Stimulated activated CD4-positive, alpha-beta T cell treated with anti-CD3 and anti-CD28 coated beads, Interleukin-2, amount 100 ng/mL, for 4 hours (primary cell): ENCODE measurements at regions not wholly inside any gene's neighbourhood (a gene's known extent, or its start where the extent isn't known, plus 50 kb on each side); places are given as distances from the start of the nearest gene placed in this dataset.
"Not testable (repeated sequence)": the region's sequence is repeated elsewhere in the genome, so short reads cannot be mapped to it uniquely, and the experiment has no call there.

Source experiments
- DNase-seq: peaks from one replicate; pipeline ENCODE4 v3.0.0-alpha.2; 2020; ENCODE audit warnings: low read depth

DNA sequence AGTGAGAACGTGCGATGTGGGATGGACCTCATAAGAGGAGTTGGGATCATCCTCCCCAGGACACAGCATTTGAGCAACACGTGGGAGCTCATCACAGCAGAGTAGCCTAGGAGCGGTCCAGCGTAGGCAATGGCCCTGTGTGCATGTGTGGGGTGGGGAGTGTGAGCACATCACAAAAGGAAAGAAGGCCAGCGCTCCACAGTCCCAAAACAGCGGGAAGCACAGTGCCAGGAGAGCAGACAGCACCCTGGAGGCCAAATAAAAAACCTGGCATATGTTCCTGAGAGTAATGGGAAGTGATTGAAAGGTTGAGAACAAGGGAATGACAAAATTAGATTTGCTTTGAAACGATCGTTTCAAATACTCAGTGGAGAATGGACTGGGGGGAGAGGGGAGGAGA, 226.0 kb downstream of the C7orf25 start:
- no peak for DNase-seq

DNA sequence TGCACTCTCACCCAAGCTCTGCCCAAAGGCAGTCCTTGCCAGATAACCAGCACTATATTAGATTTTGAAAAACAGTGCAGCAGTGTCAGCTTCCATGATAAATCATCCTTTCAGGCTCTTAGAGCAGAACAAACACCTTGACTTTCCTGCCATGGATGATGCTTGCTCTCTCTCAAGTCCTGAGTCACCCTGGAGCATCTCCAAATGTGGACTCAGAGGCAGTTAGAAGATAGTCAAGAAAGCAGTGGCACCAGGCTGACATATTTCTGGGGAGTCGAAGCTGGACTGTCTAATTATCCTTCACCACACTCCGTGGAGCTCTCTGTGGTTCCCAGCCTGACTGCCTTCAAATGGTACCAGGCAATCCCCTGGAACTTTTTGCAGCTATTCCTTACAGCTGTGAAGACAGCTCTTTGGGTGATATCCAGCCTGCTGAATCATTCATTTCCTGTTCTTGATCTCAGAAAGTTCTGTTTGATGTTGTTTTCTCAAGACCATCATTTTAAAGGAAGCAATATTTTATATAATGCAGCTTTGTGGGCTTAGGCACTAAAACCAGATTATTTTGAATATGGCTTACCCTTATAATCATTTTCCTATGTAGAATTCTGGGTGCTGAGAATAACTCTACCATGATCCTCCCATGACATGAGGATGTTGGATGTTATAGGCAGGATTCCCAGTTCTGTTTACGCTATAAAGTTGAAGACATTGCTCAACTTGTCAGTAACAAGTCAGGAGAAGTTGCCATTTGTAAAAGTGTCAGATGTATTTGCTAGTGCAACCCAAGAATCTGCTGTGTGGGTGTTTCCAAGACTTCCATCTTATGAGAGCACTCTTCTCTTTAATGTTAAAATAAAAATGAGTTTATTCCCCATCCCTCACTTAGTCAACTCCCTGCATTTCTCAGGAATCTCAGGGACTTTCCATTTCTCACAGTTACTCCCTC, 233.8 kb downstream of the C7orf25 start:
- no peak for DNase-seq

DNA sequence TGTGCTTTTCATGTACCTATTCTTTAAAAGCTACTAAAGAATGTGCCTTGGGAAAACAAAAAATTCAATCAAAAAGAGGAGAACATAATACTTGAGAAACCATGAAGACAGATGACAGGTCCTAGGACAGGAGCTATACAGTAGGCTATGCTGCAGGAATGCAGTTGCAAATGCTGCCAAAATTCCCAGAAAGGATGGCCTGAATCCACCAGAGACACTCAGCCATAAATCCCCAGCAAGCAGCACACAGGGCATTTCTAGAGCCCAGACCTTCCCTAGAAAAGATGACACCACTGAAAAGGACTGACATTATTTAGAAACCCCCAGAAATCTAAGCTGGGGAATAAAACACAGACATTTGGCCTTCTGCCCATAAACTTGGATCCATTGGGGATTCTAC, 237.3 kb downstream of the C7orf25 start:
- no peak for DNase-seq

DNA sequence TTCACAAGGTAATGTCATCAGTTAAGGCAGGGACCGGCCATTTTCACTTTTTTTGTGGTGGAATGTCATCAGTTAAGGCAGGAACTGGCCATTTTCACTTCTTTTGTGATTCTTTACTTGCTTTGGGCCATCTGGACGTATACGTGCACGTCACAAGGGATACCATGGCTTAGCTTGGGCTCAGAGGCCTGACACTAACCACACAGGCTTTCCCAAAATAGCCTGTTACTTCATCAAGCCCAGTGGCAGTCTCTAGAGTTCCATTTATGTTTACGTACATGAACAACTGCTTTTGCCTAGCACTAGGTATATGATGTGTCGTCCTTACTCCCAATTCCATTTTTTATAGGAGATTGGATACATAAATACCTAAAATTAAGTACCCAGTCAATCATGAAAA, 237.9 kb downstream of the C7orf25 start:
- no peak for DNase-seq

DNA sequence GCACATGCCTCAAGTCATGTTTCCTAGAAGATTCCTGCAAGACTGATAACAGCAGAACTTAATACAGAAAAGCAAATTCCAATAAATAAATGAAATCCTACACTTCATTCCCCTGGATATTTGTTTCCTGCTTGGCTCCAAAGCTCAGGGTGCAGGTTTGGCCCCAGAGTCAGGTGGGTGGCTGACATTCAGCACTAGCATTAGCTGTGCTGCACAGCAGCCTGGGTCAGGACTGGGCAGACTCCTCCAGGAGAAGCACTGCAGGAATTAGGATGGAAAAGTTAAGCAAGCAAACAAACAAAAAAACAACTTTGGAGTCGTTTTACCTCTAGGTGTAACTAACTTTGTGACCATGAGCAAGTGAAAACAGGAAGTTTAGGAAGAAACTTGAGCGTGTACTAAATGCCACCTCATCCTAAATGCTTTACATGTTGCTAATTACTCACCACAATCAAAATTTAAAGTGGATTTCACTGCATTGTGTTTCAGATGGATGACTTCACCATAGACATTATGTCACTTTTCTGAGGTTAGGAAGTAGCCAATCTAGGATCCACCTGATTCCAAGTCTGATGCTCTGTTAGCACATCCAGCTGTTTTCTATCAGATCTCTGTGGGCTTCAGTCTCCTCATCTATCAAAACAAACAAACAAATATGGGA, 239.4 kb downstream of the C7orf25 start:
- DNase-seq: no peak

DNA sequence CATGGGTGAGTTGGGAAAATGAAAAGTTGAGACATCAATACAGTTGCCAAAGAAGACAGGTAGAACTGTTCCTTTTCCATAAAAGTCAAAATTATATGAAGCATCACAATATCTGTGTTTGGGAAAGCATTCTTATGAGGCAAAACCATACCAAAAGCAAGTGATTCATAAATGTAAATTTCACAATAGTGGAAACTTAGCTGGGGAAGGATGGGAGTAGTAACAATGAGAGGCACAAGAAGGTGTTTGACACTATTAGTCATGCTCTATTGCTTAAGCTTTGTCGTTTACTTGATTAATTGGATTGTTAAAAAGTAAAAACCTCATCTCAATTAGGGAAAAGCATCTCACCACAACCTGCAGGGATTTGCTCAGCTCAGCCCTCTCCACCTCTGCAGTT, 240.2 kb downstream of the C7orf25 start:
- no peak for DNase-seq

DNA sequence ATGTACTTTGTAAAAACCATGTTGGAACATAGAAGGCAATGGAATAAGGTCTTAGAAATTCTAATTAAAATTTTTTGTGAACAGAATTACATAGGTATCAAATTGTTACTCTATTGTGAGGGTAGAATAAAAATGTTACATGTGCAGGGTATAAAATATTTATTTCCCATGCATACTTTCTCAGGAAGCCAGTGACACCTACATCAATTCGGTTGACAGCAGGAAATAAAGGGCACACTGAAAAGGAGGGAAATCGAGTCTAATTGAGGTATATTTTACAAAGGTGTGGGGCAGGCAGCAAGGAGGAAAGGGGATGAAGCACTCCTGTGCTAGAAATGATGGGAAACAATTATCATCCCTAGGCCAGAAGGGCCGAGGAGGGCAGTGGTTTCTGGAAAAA, 244.9 kb downstream of the C7orf25 start:
- DNase-seq: no peak

DNA sequence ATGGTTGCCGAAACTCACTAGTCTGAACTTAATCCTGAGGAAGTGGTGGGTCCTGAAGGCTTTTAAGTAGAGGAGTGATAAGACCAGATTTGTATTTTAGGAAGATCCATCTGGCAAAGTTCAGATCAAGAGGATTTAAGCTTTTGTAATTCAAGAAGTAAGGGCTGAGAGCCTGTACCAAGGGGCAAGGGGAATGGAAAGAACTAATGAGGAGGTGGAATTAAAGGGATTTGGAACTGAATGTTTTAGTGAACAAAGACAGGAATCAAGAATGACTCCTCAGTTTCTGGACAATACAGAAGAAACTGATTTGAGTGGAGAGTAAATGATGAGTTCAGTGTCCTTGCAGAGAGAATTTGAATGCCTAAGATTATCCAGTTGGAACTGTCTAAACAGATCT, 249.0 kb downstream of the C7orf25 start:
- DNase-seq: no peak

DNA sequence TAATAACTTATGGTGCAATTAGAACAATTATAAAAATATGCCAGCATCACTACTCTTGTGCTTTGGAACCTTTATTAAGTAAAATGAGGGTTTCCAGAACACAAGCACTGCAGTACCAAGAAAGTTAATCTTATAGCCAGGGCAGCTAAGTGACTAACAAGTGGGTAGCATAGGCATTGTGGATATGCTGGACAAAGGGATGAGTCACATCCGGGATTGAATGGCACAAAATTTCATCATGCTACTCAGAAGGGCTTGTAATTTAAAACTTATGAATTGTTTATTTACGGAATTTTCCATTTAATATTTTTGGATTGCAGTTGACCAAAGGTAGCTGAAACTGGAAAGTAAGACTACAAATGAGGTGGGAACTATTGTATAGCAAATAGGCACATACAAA, 250.6 kb downstream of the C7orf25 start:
- no peak for DNase-seq

DNA sequence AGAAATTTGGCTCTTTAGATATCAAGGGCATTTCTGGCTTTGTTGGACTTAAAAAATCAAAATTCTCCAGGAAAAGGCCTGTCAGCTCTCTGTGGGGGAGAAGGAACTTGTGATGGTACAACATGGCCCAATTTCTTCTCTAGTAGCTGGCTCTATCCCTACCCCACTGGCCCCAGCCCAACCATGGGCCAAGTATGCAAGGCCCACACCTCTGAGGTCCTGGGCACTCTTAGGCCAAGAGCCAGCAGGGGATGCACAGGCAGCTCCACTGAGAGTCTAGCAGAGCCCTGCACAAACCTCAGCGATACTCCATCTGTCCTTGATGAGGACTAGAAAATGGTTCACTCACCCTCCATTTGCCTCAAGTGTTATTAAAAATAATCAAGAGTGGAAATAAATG, 261.2 kb downstream of the C7orf25 start:
- DNase-seq: no peak

DNA sequence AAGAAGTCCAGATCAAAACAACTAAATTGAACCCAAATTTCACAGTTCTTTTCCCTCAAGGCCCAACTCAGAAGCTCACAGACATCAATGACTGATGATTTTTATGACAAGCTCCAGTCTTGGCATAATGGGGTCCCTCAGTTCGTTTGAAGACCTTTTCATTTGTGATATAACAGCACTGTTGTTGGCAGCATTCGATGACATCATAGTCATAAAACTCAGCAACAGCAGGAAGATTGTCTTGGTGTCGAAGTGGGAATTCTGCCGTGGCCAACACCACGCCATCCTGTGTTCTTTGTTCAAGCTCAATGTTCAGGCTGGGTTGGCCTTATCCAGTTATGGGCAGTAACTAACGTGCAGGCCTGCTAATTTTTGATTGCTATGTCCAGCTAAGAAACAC, 261.7 kb downstream of the C7orf25 start:
- no peak for DNase-seq

DNA sequence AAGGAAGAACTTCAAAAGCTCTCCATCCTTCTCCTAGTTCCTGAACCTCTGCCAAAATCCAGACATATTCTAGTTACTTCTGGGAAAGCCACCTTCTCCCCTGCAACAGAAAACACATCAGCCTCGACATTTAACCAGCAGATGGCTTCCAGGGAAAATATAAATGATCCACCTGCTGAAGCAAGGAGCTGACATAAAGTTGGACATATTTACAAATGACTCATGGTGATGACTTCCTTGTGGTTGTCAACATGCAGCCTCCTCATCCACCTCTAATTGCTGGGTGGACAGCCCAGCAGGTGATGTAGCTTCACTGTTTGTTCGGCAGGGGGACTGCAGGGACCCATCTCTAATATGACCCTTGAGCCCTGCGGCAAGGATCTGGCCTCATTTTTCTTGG, 266.0 kb downstream of the C7orf25 start:
- DNase-seq: no peak

DNA sequence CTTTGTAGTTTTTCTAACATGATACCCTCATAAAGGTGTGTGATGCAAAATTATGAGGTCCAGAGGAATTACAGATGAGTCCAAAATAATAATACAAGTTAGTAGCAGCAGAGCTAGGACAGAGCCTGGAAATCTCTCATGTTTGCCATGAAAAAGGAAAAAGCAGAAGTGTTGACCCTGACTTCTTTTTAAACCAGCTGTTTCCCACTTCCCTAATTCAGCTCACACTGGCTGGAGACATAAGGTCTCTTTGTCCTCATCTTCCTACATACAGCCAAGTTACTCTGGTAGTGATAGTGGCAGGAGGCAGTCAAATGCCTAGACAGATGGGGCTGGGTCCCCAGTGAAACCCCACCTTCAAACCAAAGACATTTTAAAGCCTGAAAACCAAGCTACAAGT, 269.2 kb downstream of the C7orf25 start:
- no peak for DNase-seq

DNA sequence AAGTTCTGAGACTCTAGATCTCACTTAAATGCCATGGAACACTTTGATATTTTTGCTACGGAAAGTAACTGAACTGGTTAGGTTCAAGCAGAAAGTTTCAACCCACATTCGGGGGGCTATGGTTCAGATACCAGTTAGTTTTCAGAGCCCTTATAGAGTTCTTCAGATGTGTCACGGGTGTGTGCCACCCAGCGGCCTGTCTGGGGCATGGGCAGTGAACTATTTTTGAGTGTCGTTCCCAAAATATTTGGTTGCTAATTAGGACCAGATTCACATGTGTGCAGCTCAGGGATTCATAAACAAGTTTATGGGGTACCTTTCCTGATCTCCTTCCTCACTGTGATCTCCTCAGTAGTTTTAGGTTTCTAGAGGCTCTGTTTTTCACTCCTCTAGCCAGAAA, 271.9 kb downstream of the C7orf25 start:
- DNase-seq: no peak

DNA sequence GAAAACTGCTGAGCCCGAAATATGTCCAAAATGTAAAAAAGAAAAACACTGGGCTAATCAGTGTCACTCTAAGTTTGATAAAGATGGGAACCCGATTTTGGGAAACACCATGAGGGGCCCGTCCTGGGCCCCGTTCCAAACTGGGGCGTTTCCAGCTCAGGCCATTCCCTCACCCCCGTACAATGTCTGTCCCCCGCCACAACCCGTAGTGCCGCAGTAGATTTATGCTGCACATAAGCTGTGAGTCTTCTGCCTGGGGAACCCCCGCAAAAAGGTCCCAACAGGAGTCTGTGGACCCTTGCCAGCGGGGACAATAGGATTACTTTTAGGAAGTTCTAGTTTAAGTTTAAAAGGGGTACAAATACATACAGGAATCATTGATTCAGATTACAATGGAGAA, 275.5 kb downstream of the C7orf25 start:
- not testable (repeated sequence) for DNase-seq

DNA sequence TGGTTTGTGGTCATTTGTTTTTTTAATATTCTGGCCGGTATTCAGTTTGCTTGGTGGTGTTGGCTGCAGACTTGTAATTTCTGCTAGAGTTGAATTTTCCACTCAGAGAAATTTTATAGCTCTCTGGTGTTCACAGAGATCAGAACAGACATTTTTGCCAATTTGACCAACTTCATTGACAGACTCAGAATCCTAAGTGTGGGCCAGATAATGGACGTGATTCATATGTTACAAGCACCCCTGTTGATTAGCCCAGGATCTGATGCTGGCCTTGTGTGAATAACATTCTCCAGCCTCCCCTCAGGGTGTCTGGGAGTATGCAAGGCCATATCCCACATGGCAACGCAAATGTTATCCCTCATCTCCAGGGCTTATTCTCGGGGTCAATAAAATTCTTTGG, 283.8 kb downstream of the C7orf25 start:
- DNase-seq: no peak

DNA sequence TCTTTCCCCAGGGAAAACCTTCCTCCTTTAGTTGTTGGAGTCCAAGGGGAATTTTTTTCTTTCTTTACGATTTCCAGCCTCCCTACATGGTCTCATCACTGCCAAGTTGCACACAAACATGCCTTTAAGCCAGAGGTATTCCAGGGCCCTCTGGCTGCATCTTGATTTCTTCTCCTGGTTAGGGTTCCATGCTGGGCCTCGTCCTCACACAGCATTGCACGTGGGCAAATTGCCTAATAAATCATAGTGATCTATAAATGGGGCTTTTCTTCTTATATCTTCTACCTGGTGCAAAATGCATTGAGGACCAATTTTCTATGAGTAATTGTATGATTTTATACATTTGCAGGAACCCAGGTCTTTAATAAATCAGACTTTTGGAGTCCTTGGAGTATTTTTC, 284.2 kb downstream of the C7orf25 start:
- no peak for DNase-seq

DNA sequence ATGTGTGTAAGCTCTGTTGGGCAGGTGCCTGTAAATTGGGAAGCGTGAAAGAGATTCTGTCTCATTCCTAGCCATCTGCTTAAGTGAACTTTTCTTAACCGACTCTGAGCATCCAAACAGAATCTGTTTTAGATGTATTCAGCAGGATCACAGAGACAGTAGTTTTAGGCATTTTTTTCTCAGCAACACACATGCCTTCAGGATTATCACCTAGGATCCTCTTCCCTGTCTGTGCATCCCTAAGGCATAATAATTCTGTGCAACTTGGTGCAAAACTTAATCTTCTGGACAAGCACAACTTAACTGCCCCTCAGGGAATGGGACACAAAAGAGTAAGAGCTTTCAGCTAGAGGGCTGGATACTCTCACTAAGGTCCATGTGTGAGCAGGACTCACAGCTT, 284.8 kb downstream of the C7orf25 start:
- DNase-seq: no peak

DNA sequence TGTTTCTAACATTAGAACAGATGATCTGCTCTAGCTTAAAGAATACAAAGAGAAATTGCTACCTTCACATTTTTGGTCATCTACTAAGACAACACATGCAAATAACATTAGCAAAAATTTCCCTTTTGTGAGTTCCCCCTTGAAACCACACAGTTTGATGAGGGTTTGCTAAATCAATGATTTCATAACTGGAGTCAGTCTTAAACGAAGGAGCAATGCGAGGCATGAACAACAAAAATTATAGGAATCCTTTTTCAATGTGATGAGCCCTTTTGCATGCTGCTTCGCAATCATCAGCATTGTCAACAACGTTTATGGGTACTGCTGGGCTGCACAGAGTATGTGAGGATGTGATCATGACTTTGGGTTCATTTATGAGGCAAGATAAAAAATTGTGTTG, 286.4 kb downstream of the C7orf25 start:
- no peak for DNase-seq

DNA sequence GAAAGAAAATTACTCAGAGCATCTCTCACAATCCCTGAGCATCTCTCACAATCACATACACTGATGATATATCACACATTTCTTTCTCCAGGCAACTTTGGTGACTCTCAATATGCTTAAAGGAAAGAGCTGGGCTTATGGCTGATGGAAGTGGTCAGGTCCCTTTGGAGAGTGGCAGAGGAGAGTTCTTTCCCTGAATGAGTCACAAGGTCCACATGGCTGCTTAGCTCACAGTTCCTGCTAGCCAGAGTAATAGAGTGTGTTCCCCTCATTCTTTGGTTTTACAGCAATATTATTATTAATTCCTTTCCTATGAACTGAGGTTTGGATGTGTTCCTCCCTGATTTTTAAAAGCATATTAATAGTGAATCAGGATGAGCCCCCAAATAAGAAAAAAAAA, 287.4 kb downstream of the C7orf25 start:
- DNase-seq: no peak

DNA sequence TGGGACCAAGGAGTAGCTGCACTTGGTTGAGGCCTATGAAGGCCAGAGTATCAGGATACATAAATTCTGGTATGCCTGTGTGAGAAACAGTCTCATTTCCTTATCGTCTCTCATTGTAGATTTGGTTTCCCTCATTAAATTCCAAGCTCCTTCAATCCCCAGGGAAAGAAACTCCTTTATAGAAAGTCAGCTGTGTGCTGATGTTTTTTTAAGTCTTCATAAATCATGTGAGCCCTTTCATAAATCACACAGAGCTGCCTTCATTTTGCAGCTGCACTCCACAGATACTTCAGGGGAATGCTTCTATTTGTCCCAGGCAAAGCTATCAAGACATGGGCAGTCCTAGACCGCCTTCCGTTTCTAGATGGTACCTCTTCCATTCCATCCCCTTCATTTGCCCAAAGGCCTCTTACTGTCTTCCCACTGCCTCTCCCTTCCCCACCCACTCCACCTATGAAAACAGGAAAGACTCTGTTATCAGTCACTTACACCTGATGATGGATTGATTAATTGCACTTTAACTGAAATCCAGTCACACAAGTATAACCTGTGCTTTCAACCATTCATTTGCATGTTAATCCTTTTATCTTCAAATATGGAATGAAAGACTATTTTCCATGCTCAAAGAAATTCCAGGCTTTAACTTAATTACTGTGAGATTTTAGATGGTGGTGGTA, 290.2 kb downstream of the C7orf25 start:
- DNase-seq: no peak

DNA sequence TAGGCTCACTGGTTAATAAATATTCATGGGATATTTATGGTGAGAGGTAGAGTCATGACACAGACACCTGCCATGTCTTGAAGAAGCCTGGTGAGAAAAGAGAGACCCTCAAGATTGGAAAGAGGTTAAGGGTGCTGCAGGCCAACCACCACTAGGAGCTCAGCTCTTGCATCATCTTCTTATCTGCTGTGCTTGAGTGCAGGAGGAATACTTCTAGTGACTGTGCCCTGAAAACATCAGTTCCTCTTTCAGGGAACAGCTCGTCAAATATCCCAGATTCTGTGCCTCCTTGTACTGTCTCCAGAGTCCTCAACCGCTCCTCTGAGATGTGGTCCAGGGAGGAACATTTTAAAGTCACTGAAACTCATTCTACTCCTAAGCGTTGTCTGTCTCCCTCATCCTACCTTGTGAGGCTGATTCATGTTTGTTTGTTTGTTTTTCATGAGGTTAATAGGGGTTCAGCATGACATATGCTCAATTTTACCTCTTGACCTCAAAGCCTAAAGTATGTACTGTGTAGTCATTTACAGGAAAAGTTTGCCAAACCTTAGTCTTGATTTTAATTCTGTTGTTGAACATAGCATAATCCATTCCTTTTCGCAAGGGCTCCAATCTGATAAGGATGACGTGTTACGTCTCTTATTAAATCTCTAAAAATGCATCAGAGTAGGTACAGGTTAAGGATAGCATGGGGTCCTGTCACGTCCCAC, 293.1 kb downstream of the C7orf25 start:
- DNase-seq: no peak
